A673 (cell line): ENCODE measurements at regions not wholly inside any gene's neighbourhood (a gene's known extent, or its start where the extent isn't known, plus 50 kb on each side); places are given as distances from the start of the nearest gene placed in this dataset.

Source experiments
- BruUV-seq: library from RNA; stranded (reverse); fragments of 400-500 nt; replicated peaks from 2 replicates; lab custom pipeline; 2021; lab: Mats Ljungman, UMichigan
- CTCF ChIA-PET: fragments of 300-600 bp; sonication (Branson Sonifier 250); formaldehyde crosslinking; loops from one replicate; lab custom pipeline; 2022; ENCODE audit warnings: antibody characterized with exemption; lab: Charles Lee
- POLR2A ChIA-PET: fragments of 300-600 bp; sonication (Branson Sonifier 250); formaldehyde crosslinking; loops from one replicate; lab custom pipeline; 2022; ENCODE audit warnings: antibody characterized with exemption; ENCODE audit not compliant: low non-redundant PET; lab: Charles Lee
- DNase-seq: peaks from one replicate; pipeline ENCODE4 v3.0.0-alpha.2; 2015; ENCODE audit warnings: low spot score
- H3K27ac ChIP-seq: fragments of 200-600 bp; sonication (generic); 2 replicates; pipeline ENCODE4 v1.5.1; 2016; ENCODE audit warnings: mixed run types, low read depth, mild to moderate bottlenecking, mixed read lengths, antibody characterized with exemption, low read length; ENCODE audit not compliant: poor library complexity, severe bottlenecking
- H3K27me3 ChIP-seq: fragments of 200-600 bp; sonication (generic); replicated peaks from 2 replicates; pipeline ENCODE4 v1.6.1; 2017; ENCODE audit warnings: mixed run types, low read depth, mild to moderate bottlenecking, mixed read lengths, antibody characterized with exemption, low read length; ENCODE audit not compliant: insufficient read depth, poor library complexity
- H3K36me3 ChIP-seq: fragments of 200-600 bp; sonication (generic); 2 replicates; pipeline ENCODE4 v1.6.1; 2016; ENCODE audit warnings: mixed run types, mild to moderate bottlenecking, mixed read lengths, antibody characterized with exemption, low read length; ENCODE audit not compliant: insufficient read depth, poor library complexity, severe bottlenecking
- H3K4me1 ChIP-seq: fragments of 200-600 bp; sonication (generic); 2 replicates; pipeline ENCODE4 v1.6.1; 2017; ENCODE audit warnings: mixed run types, mild to moderate bottlenecking, mixed read lengths, antibody characterized with exemption, low read length; ENCODE audit not compliant: insufficient read depth, poor library complexity, severe bottlenecking
- H3K4me3 ChIP-seq: fragments of 200-600 bp; sonication (generic); 2 replicates; pipeline ENCODE4 v1.5.1; 2016; ENCODE audit warnings: low read depth, mixed run types, mild to moderate bottlenecking, mixed read lengths, low read length; ENCODE audit not compliant: poor library complexity, severe bottlenecking
- H3K9me3 ChIP-seq: fragments of 200-600 bp; sonication (generic); 2 replicates; pipeline ENCODE4 v1.6.1; 2016; ENCODE audit warnings: mixed run types, low read depth, mild to moderate bottlenecking, mixed read lengths, antibody characterized with exemption, low read length; ENCODE audit not compliant: poor library complexity, severe bottlenecking
- CTCF ChIP-seq: fragments of 300-800, 200-600 bp; sonication (generic); conservative IDR thresholded peaks from 2 replicates; pipeline ENCODE4 v1.5.1; 2017; ENCODE audit warnings: low read depth, mild to moderate bottlenecking, antibody characterized with exemption, low read length, moderate library complexity, mixed read lengths
- EZH2 ChIP-seq: fragments of 200-600 bp; sonication (generic); IDR thresholded peaks from 2 replicates; pipeline ENCODE4 v1.6.1; 2017; ENCODE audit warnings: borderline replicate concordance, low read depth, mild to moderate bottlenecking, mixed read lengths, antibody characterized with exemption, low read length; ENCODE audit not compliant: poor library complexity, severe bottlenecking
- intact Hi-C: fragments of 100-400 bp; cut with micrococcal nuclease; formaldehyde crosslinking; loops from one replicate; pipeline ENCODE4 v1.10.0; 2022; ENCODE audit not compliant: unreplicated experiment

- no TSS peak for BruUV-seq
- DNase-seq = peak; percentile 50
- ChIA-PET POLR2A (no interaction called here), CTCF (no interaction called here)
- Histone ChIP-seq H3K4me1 (peaks cover 60% of the 10 kb centered on the region), H3K27ac (no peak overlapping the region), H3K27me3 (no peaks in the 10 kb centered on the region), H3K36me3 (no peaks in the 10 kb centered on the region), H3K4me3 (no peak overlapping the region), H3K9me3 (no peaks in the 10 kb centered on the region)
- TF ChIP-seq EZH2 (no peak), CTCF (no peak)
- intact Hi-C loops = loop anchor here (5.0 to 10.0 kb wide), 3 partner anchors 328 to 538 kb away; no protein-coding TSS in a partner anchor
Measured at GRCh38 chr7:81234896-81235295, 316.0 kb upstream of the SEMA3C start.

GRCh38 chr7:81233208-81233940 is 314.5 kb upstream of the SEMA3C start:
- TF ChIP-seq CTCF = no peak
- no peak for TF ChIP-seq EZH2
- Histone ChIP-seq H3K27ac (no peak overlapping the region), H3K4me1 (peaks cover 57% of the 10 kb centered on the region), H3K36me3 (no peaks in the 10 kb centered on the region), H3K9me3 (no peaks in the 10 kb centered on the region), H3K4me3 (no peak overlapping the region), H3K27me3 (no peaks in the 10 kb centered on the region)
- ChIA-PET CTCF (no interaction called here), POLR2A (no interaction called here)
- intact Hi-C loops = loop anchor here (10.0 kb wide), 1 partner anchor 429 kb away; no protein-coding TSS in a partner anchor
- no peak for DNase-seq
- BruUV-seq = no TSS peak

- Histone ChIP-seq H3K27ac (no peak overlapping the region), H3K4me1 (peaks cover 51% of the 10 kb centered on the region), H3K9me3 (no peaks in the 10 kb centered on the region), H3K4me3 (no peak overlapping the region), H3K36me3 (no peaks in the 10 kb centered on the region), H3K27me3 (no peaks in the 10 kb centered on the region)
- TF ChIP-seq CTCF (no peak), EZH2 (no peak)
- BruUV-seq = no TSS peak
- POLR2A ChIA-PET = no interaction called here
- intact Hi-C loops = loop anchor here (10.0 kb wide), 1 partner anchor 427 kb away; no protein-coding TSS in a partner anchor
- DNase-seq = no peak
- CTCF ChIA-PET = no interaction called here
Measured at GRCh38 chr7:81232084-81232799, 313.4 kb upstream of the SEMA3C start.
